ENCODE measurements at regions not wholly inside any gene's neighbourhood (a gene's known extent, or its start where the extent isn't known, plus 50 kb on each side); places are given as distances from the start of the nearest gene placed in this dataset.

- DNase-seq (no peak), ATAC-seq (no peak)
- TF ChIP-seq, protein P1, sequence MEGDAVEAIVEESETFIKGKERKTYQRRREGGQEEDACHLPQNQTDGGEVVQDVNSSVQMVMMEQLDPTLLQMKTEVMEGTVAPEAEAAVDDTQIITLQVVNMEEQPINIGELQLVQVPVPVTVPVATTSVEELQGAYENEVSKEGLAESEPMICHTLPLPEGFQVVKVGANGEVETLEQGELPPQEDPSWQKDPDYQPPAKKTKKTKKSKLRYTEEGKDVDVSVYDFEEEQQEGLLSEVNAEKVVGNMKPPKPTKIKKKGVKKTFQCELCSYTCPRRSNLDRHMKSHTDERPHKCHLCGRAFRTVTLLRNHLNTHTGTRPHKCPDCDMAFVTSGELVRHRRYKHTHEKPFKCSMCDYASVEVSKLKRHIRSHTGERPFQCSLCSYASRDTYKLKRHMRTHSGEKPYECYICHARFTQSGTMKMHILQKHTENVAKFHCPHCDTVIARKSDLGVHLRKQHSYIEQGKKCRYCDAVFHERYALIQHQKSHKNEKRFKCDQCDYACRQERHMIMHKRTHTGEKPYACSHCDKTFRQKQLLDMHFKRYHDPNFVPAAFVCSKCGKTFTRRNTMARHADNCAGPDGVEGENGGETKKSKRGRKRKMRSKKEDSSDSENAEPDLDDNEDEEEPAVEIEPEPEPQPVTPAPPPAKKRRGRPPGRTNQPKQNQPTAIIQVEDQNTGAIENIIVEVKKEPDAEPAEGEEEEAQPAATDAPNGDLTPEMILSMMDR (IDR thresholded peaks at IDR 0.05): no peak
- Histone ChIP-seq H3K36me3 (ENCODE audit: insufficient read depth in 1 of 2, low read depth in 1 of 2) (no peaks in the 10 kb centered on the region), H3K27ac (no peak overlapping the region), H3K4me1 (no peaks in the 10 kb centered on the region), H3K9me3 (peaks cover 7% of the 10 kb centered on the region), H3K27me3 (ENCODE audit: insufficient read depth in 3 of 3, low read length in 2 of 3) (no peaks in the 10 kb centered on the region), H3K4me3 (no peak overlapping the region)
- intact Hi-C loops (cut with DNase I): no loop called here
- whole genome bisulfite sequencing, 3 donors: 93 to 96% (median 93%) methylated on average over 4 of the region's 4 CpGs
Measured at GRCh38 chr5:93236807-93237421, 344.1 kb downstream of the NR2F1-AS1 start.

- no peaks in the 10 kb centered on the region for H3K4me1 ChIP-seq
- TF ChIP-seq, protein P1 (IDR thresholded peaks at IDR 0.05): no peak
- no peak overlapping the region for H3K27ac ChIP-seq
- H3K9me3 ChIP-seq: peaks cover 7% of the 10 kb centered on the region
- H3K4me3 ChIP-seq: no peak overlapping the region
- no peaks in the 10 kb centered on the region for H3K36me3 ChIP-seq (ENCODE audit: insufficient read depth in 1 of 2, low read depth in 1 of 2)
- ATAC-seq: no peak
- H3K27me3 ChIP-seq (ENCODE audit: insufficient read depth in 3 of 3, low read length in 2 of 3): no peaks in the 10 kb centered on the region
- intact Hi-C loops (cut with DNase I): no loop called here
- WGBS, 3 donors: 87 to 100% (median 89%) methylated on average over 1 of the region's 1 CpG
- no peak for DNase-seq
Measured at GRCh38 chr5:93235761-93236160, 345.3 kb downstream of the NR2F1-AS1 start.

DNA sequence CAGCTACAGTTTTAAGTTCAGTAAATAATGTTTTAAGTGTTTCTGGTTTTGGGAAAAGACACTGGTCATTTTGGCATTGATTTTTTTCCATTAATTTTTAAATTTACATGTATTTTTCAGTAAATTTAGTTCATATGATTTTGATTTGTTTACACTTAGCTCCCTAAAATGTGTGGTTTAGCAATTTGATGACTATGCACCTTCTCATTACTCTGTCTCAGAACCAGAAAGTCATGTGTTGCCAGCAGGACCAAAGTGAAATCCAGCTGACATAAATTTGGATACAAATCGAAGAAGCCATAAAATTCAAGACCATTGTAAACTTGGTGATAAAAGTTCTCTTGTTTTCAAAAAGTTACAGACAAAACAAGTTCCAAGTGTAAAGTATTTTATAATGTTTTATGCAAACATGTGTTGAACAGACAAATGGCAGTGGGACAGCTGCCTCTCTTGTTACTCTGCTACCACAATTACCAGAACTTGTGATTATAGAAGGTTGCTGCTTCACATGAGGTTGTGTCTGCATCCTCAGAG lies 354.8 kb downstream of the NR2F1-AS1 start:
- WGBS, 3 donors: 15 to 38% (median 33%) methylated on average over 1 of the region's 1 CpG
- no peaks in the 10 kb centered on the region for H3K27me3 ChIP-seq (ENCODE audit: insufficient read depth in 3 of 3, low read length in 2 of 3)
- ATAC-seq (no peak), DNase-seq (no peak)
- intact Hi-C loops (cut with DNase I): no loop called here
- H3K4me1 ChIP-seq: no peaks in the 10 kb centered on the region
- H3K27ac ChIP-seq: no peak overlapping the region
- H3K36me3 ChIP-seq (ENCODE audit: insufficient read depth in 1 of 2, low read depth in 1 of 2): no peaks in the 10 kb centered on the region
- TF ChIP-seq, protein P1 (IDR thresholded peaks at IDR 0.05): no peak
- no peak overlapping the region for H3K4me3 ChIP-seq
- no peaks in the 10 kb centered on the region for H3K9me3 ChIP-seq

- WGBS, 3 donors: 14 to 25% (median 19%) methylated on average over 1 of the region's 1 CpG
- intact Hi-C loops (cut with DNase I): no loop called here
Measured at GRCh38 chr5:93225748-93226147, 355.3 kb downstream of the NR2F1-AS1 start.

More at GRCh38 chr5:93225748-93226147, 355.3 kb downstream of the NR2F1-AS1 start:
- no peaks in the 10 kb centered on the region for H3K9me3 ChIP-seq
- H3K27me3 ChIP-seq (ENCODE audit: insufficient read depth in 3 of 3, low read length in 2 of 3): no peaks in the 10 kb centered on the region
- ATAC-seq (no peak), DNase-seq (no peak)
- H3K4me1 ChIP-seq: no peaks in the 10 kb centered on the region
- no peaks in the 10 kb centered on the region for H3K36me3 ChIP-seq (ENCODE audit: insufficient read depth in 1 of 2, low read depth in 1 of 2)
- TF ChIP-seq, protein P1 (IDR thresholded peaks at IDR 0.05): no peak
- no peak overlapping the region for H3K4me3 ChIP-seq
- no peak overlapping the region for H3K27ac ChIP-seq
